ENCODE measurements at regions not wholly inside any gene's neighbourhood (a gene's known extent, or its start where the extent isn't known, plus 50 kb on each side); places are given as distances from the start of the nearest gene placed in this dataset.

- H3K27me3 ChIP-seq (ENCODE audit: control insufficient read depth in 2 of 2, insufficient read depth in 1 of 2, low read length in 1 of 2): no peaks in the 10 kb centered on the region
- no peaks in the 10 kb centered on the region for H3K9me3 ChIP-seq (ENCODE audit: control insufficient read depth in 2 of 2, insufficient read depth in 1 of 2, low read length in 1 of 2)
- DNase-seq (ENCODE audit: low read depth in 6 of 9, low spot score in 9 of 9): no peak
- H3K4me1 ChIP-seq (ENCODE audit: control insufficient read depth in 2 of 2, insufficient read depth in 2 of 2, low read length in 2 of 2): no peaks in the 10 kb centered on the region
- WGBS: 76% methylated on average over 5 of the region's 5 CpGs
- H3K4me3 ChIP-seq (ENCODE audit: low read length in 2 of 2): no peak overlapping the region
- no peaks in the 10 kb centered on the region for H3K36me3 ChIP-seq (ENCODE audit: control insufficient read depth in 2 of 2, insufficient read depth in 2 of 2, low read length in 1 of 2)
- no peak overlapping the region for H3K27ac ChIP-seq (ENCODE audit: low read depth in 1 of 2, low read length in 1 of 2)
Measured at GRCh38 chrY:15510984-15511650, 986.8 kb downstream of the NLGN4Y start.

- H3K9me3 ChIP-seq (ENCODE audit: control insufficient read depth in 2 of 2, insufficient read depth in 1 of 2, low read length in 1 of 2): no peaks in the 10 kb centered on the region
- H3K27me3 ChIP-seq (ENCODE audit: control insufficient read depth in 2 of 2, insufficient read depth in 1 of 2, low read length in 1 of 2): no peaks in the 10 kb centered on the region
- no peaks in the 10 kb centered on the region for H3K4me1 ChIP-seq (ENCODE audit: control insufficient read depth in 2 of 2, insufficient read depth in 2 of 2, low read length in 2 of 2)
- H3K27ac ChIP-seq (ENCODE audit: low read depth in 1 of 2, low read length in 1 of 2): no peak overlapping the region
- WGBS: 72% methylated on average over 5 of the region's 5 CpGs
- H3K4me3 ChIP-seq (ENCODE audit: low read length in 2 of 2): no peak overlapping the region
- no peak for DNase-seq (ENCODE audit: low read depth in 6 of 9, low spot score in 9 of 9)
- H3K36me3 ChIP-seq (ENCODE audit: control insufficient read depth in 2 of 2, insufficient read depth in 2 of 2, low read length in 1 of 2): no peaks in the 10 kb centered on the region
Measured at GRCh38 chrY:15535131-15535530, 1010.8 kb downstream of the NLGN4Y start.

GRCh38 chrY:15535784-15536511 is 1011.6 kb downstream of the NLGN4Y start:
- DNase-seq (ENCODE audit: low read depth in 6 of 9, low spot score in 9 of 9): no peak
- WGBS: 82% methylated on average over 4 of the region's 4 CpGs
- Histone ChIP-seq H3K27me3 (ENCODE audit: control insufficient read depth in 2 of 2, insufficient read depth in 1 of 2, low read length in 1 of 2) (no peaks in the 10 kb centered on the region), H3K36me3 (ENCODE audit: control insufficient read depth in 2 of 2, insufficient read depth in 2 of 2, low read length in 1 of 2) (no peaks in the 10 kb centered on the region), H3K4me1 (ENCODE audit: control insufficient read depth in 2 of 2, insufficient read depth in 2 of 2, low read length in 2 of 2) (no peaks in the 10 kb centered on the region), H3K9me3 (ENCODE audit: control insufficient read depth in 2 of 2, insufficient read depth in 1 of 2, low read length in 1 of 2) (no peaks in the 10 kb centered on the region), H3K4me3 (ENCODE audit: low read length in 2 of 2) (no peak overlapping the region), H3K27ac (ENCODE audit: low read depth in 1 of 2, low read length in 1 of 2) (no peak overlapping the region)

GRCh38 chrY:15540516-15540915 is 1016.2 kb downstream of the NLGN4Y start:
- no peaks in the 10 kb centered on the region for H3K36me3 ChIP-seq (ENCODE audit: control insufficient read depth in 2 of 2, insufficient read depth in 2 of 2, low read length in 1 of 2)
- no peak overlapping the region for H3K4me3 ChIP-seq (ENCODE audit: low read length in 2 of 2)
- H3K27me3 ChIP-seq (ENCODE audit: control insufficient read depth in 2 of 2, insufficient read depth in 1 of 2, low read length in 1 of 2): no peaks in the 10 kb centered on the region
- H3K4me1 ChIP-seq (ENCODE audit: control insufficient read depth in 2 of 2, insufficient read depth in 2 of 2, low read length in 2 of 2): no peaks in the 10 kb centered on the region
- no peaks in the 10 kb centered on the region for H3K9me3 ChIP-seq (ENCODE audit: control insufficient read depth in 2 of 2, insufficient read depth in 1 of 2, low read length in 1 of 2)
- no peak for DNase-seq (ENCODE audit: low read depth in 6 of 9, low spot score in 9 of 9)
- H3K27ac ChIP-seq (ENCODE audit: low read depth in 1 of 2, low read length in 1 of 2): no peak overlapping the region

- no peaks in the 10 kb centered on the region for H3K27me3 ChIP-seq (ENCODE audit: control insufficient read depth in 2 of 2, insufficient read depth in 1 of 2, low read length in 1 of 2)
- H3K4me3 ChIP-seq (ENCODE audit: low read length in 2 of 2): no peak overlapping the region
- no peaks in the 10 kb centered on the region for H3K9me3 ChIP-seq (ENCODE audit: control insufficient read depth in 2 of 2, insufficient read depth in 1 of 2, low read length in 1 of 2)
- no peaks in the 10 kb centered on the region for H3K36me3 ChIP-seq (ENCODE audit: control insufficient read depth in 2 of 2, insufficient read depth in 2 of 2, low read length in 1 of 2)
- no peaks in the 10 kb centered on the region for H3K4me1 ChIP-seq (ENCODE audit: control insufficient read depth in 2 of 2, insufficient read depth in 2 of 2, low read length in 2 of 2)
- DNase-seq (ENCODE audit: low read depth in 6 of 9, low spot score in 9 of 9): no peak
- 97% methylated on average over 1 of the region's 1 CpG for WGBS
- H3K27ac ChIP-seq (ENCODE audit: low read depth in 1 of 2, low read length in 1 of 2): no peak overlapping the region
Measured at GRCh38 chrY:15546177-15546754, 1021.9 kb downstream of the NLGN4Y start.

GRCh38 chrY:15552074-15552473 is 1027.7 kb downstream of the NLGN4Y start:
- Histone ChIP-seq H3K36me3 (ENCODE audit: control insufficient read depth in 2 of 2, insufficient read depth in 2 of 2, low read length in 1 of 2) (no peaks in the 10 kb centered on the region), H3K4me1 (ENCODE audit: control insufficient read depth in 2 of 2, insufficient read depth in 2 of 2, low read length in 2 of 2) (no peaks in the 10 kb centered on the region), H3K27ac (ENCODE audit: low read depth in 1 of 2, low read length in 1 of 2) (no peak overlapping the region), H3K4me3 (ENCODE audit: low read length in 2 of 2) (no peak overlapping the region), H3K9me3 (ENCODE audit: control insufficient read depth in 2 of 2, insufficient read depth in 1 of 2, low read length in 1 of 2) (no peaks in the 10 kb centered on the region), H3K27me3 (ENCODE audit: control insufficient read depth in 2 of 2, insufficient read depth in 1 of 2, low read length in 1 of 2) (no peaks in the 10 kb centered on the region)
- 86% methylated on average over 2 of the region's 2 CpGs for WGBS
- no peak for DNase-seq (ENCODE audit: low read depth in 6 of 9, low spot score in 9 of 9)

- Histone ChIP-seq H3K9me3 (ENCODE audit: control insufficient read depth in 2 of 2, insufficient read depth in 1 of 2, low read length in 1 of 2) (no peaks in the 10 kb centered on the region), H3K27ac (ENCODE audit: low read depth in 1 of 2, low read length in 1 of 2) (no peak overlapping the region), H3K4me3 (ENCODE audit: low read length in 2 of 2) (no peak overlapping the region), H3K36me3 (ENCODE audit: control insufficient read depth in 2 of 2, insufficient read depth in 2 of 2, low read length in 1 of 2) (no peaks in the 10 kb centered on the region), H3K27me3 (ENCODE audit: control insufficient read depth in 2 of 2, insufficient read depth in 1 of 2, low read length in 1 of 2) (no peaks in the 10 kb centered on the region), H3K4me1 (ENCODE audit: control insufficient read depth in 2 of 2, insufficient read depth in 2 of 2, low read length in 2 of 2) (no peaks in the 10 kb centered on the region)
- 93% methylated on average over 1 of the region's 1 CpG for WGBS
- no peak for DNase-seq (ENCODE audit: low read depth in 6 of 9, low spot score in 9 of 9)
Measured at GRCh38 chrY:15554991-15555390, 1030.7 kb downstream of the NLGN4Y start.

GRCh38 chrY:15559169-15559568 is 1034.8 kb downstream of the NLGN4Y start:
- no peak for DNase-seq (ENCODE audit: low read depth in 6 of 9, low spot score in 9 of 9)
- Histone ChIP-seq H3K4me3 (ENCODE audit: low read length in 2 of 2) (no peak overlapping the region), H3K4me1 (ENCODE audit: control insufficient read depth in 2 of 2, insufficient read depth in 2 of 2, low read length in 2 of 2) (no peaks in the 10 kb centered on the region), H3K27me3 (ENCODE audit: control insufficient read depth in 2 of 2, insufficient read depth in 1 of 2, low read length in 1 of 2) (no peaks in the 10 kb centered on the region), H3K9me3 (ENCODE audit: control insufficient read depth in 2 of 2, insufficient read depth in 1 of 2, low read length in 1 of 2) (no peaks in the 10 kb centered on the region), H3K36me3 (ENCODE audit: control insufficient read depth in 2 of 2, insufficient read depth in 2 of 2, low read length in 1 of 2) (no peaks in the 10 kb centered on the region), H3K27ac (ENCODE audit: low read depth in 1 of 2, low read length in 1 of 2) (no peak overlapping the region)

- WGBS: 95% methylated on average over 3 of the region's 3 CpGs
- H3K9me3 ChIP-seq (ENCODE audit: control insufficient read depth in 2 of 2, insufficient read depth in 1 of 2, low read length in 1 of 2): no peaks in the 10 kb centered on the region
Measured at GRCh38 chrY:15560840-15561239, 1036.5 kb downstream of the NLGN4Y start.

More at GRCh38 chrY:15560840-15561239, 1036.5 kb downstream of the NLGN4Y start:
- no peak overlapping the region for H3K27ac ChIP-seq (ENCODE audit: low read depth in 1 of 2, low read length in 1 of 2)
- no peak for DNase-seq (ENCODE audit: low read depth in 6 of 9, low spot score in 9 of 9)
- H3K36me3 ChIP-seq (ENCODE audit: control insufficient read depth in 2 of 2, insufficient read depth in 2 of 2, low read length in 1 of 2): no peaks in the 10 kb centered on the region
- H3K4me1 ChIP-seq (ENCODE audit: control insufficient read depth in 2 of 2, insufficient read depth in 2 of 2, low read length in 2 of 2): no peaks in the 10 kb centered on the region
- H3K27me3 ChIP-seq (ENCODE audit: control insufficient read depth in 2 of 2, insufficient read depth in 1 of 2, low read length in 1 of 2): no peaks in the 10 kb centered on the region
- H3K4me3 ChIP-seq (ENCODE audit: low read length in 2 of 2): no peak overlapping the region

All from thymus (tissue), 11 donors.